Vagina (tissue), 2 donors: ENCODE measurements at regions not wholly inside any gene's neighbourhood (a gene's known extent, or its start where the extent isn't known, plus 50 kb on each side); places are given as distances from the start of the nearest gene placed in this dataset.

Source experiments
- POLR2A ChIP-seq, 2 donors: fragments of 450-650 bp; IDR thresholded peaks; one replicate each; pipeline ENCODE4 v1.6.1; 2017; ENCODE audit warnings: antibody characterized with exemption in 2 of 2, mild to moderate bottlenecking in 2 of 2, moderate library complexity in 2 of 2
- POLR2AphosphoS5 ChIP-seq, 2 donors: sonication (generic); formaldehyde crosslinking; IDR thresholded peaks; one replicate each; pipeline ENCODE4 v1.9.0; 2017; ENCODE audit warnings: antibody characterized with exemption in 2 of 2, mild to moderate bottlenecking in 2 of 2, low read depth in 1 of 2; ENCODE audit not compliant: insufficient read depth in 1 of 2
- TF ChIP-seq, protein P1 (sequence below), 3 experiments: fragments of 450-650 bp in 2 of 3; fragments of 200-600 bp in 1 of 3; sonication (generic) in 1 of 3; IDR thresholded peaks; one replicate each; pipeline ENCODE4 v1.5.1; 2017 to 2019; ENCODE audit warnings: antibody characterized with exemption in 3 of 3, mild to moderate bottlenecking in 2 of 3, moderate library complexity in 2 of 3

DNA sequence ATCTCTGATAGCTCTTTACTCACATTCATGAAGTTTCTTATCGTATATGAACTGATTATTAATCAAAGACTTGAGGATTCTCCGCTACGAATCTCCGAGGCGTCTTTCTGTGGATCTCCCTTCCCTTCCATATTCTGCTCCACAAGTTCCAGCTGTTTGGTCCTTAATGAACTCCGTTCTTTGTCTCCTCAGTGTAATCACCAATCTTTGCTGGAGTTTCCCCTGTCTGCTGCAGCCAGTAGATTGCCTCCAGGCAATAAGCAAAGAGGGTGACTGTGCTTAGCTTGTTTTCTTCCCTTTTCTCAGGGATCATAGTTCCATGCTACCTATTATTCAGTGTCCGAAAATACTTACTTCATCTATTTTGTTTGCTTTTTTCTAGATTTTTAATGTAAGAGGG lies 169.6 kb upstream of the FOLH1 start:
- TF ChIP-seq POLR2A (IDR thresholded peaks at IDR 0.05) (no peak), POLR2AphosphoS5 (IDR thresholded peaks at IDR 0.05; ENCODE audit: insufficient read depth in 1 of 2, low read depth in 1 of 2) (no peak)
- TF ChIP-seq, protein P1, sequence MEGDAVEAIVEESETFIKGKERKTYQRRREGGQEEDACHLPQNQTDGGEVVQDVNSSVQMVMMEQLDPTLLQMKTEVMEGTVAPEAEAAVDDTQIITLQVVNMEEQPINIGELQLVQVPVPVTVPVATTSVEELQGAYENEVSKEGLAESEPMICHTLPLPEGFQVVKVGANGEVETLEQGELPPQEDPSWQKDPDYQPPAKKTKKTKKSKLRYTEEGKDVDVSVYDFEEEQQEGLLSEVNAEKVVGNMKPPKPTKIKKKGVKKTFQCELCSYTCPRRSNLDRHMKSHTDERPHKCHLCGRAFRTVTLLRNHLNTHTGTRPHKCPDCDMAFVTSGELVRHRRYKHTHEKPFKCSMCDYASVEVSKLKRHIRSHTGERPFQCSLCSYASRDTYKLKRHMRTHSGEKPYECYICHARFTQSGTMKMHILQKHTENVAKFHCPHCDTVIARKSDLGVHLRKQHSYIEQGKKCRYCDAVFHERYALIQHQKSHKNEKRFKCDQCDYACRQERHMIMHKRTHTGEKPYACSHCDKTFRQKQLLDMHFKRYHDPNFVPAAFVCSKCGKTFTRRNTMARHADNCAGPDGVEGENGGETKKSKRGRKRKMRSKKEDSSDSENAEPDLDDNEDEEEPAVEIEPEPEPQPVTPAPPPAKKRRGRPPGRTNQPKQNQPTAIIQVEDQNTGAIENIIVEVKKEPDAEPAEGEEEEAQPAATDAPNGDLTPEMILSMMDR (IDR thresholded peaks at IDR 0.05) = no peak
